GM19239 (cell line): ENCODE measurements at regions not wholly inside any gene's neighbourhood (a gene's known extent, or its start where the extent isn't known, plus 50 kb on each side); places are given as distances from the start of the nearest gene placed in this dataset.

Source experiments
- DNase-seq: peaks from one replicate; pipeline ENCODE4 v3.0.0; 2011; ENCODE audit warnings: low spot score; ENCODE audit not compliant: insufficient read length
- FAIRE-seq: peaks from 2 replicates; lab custom pipeline; 2011; peaks lifted over from hg19 to GRCh38; lab: Jason Lieb, UNC

GRCh38 chr9:121550041-121550440, 50.4 kb upstream of the GGTA1 start:
- DNase-seq (no peak), FAIRE-seq (no peak)

DNA sequence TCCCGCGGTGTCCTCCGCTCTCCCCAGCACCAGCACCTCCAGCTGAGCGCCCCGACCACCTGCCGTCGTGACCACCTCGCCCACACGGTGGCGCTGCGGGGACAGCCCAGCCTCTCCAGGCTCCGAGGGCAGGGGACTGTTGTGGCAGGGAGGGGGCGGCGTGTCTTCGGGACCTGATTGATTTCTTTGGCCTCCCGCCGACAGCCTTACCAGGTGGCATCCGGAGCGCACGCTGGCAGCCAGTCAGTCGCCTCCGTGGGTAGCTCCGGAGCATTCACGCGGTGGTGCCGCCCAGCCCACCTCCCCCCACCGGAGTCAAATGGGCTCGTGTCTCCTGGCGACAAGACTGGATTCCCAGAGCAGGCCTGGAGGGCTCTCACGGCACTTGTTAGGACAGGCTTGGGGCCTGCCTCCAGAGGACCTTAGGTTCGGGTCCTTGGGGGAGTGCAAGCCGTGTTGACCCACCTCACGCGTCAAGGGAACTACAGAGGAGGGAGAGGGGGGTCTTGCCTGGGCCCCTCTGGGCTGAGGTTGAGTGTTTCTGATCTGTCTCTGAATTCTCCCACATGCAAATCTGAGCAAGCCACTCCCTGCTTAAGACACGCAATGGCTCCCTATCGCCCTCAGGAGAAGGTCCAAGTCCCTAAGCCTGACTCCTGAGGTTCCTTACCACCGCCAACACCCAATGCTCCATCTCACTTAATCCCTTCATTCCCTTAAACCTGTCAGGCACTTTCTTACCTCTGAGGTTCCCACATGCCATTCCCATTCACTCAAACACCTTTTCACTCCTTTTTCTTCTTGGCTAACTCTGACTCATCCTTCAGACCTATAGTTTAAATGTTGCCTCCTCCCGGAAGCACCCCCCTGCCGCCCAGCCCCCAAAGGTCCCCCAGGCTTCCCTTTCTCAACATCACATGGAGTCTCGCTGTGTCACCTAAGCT, 51.2 kb upstream of the GGTA1 start:
- DNase-seq = peak; percentile 70
- FAIRE-seq = peak; percentile 80

- no peak for FAIRE-seq
- DNase-seq = no peak
These were observed 52.5 kb upstream of the GGTA1 start for GRCh38 chr9:121551985-121552753.

DNA sequence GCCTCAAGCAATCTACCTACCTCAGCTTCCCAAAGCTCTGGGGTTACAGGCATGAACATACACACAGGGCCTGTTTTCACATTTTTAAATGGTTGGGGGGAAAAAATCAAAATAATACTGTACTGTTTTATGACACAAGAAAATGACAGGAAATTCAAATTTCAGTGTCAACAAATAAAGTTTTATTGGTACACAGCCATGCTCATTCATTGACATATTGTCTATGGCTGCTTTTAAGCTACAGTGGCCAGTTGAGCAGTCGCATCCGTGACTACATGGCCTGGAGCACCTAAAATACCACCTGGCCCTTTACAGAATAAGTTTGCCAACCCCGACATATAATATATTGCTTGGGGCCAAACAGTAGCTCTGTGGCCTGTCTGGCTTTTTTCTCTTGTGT, 56.4 kb upstream of the GGTA1 start:
- DNase-seq (no peak), FAIRE-seq (no peak)

DNA sequence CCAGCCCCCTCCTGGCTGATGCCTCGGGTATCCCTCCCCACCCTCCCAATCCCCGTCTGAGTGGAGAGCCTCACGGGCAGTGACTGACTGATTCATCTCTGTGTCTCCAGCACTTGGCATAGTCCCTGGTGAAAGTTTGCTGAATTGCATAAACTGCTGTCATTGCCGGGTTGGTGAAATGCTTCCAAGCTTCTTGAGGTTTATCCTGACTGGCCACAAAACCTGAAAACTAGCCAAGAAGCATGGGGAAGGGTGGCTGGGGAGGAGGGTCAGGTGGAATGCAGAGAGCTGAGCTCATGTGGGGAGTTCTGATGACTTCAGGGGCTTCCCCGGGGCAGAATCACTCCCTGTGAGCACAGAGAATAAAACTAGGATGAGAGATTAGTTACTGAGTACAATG, 56.9 kb upstream of the GGTA1 start:
- DNase-seq (no peak), FAIRE-seq (no peak)

GRCh38 chr9:121557581-121558447, 58.2 kb upstream of the GGTA1 start:
- DNase-seq = no peak
- FAIRE-seq = no peak

DNA sequence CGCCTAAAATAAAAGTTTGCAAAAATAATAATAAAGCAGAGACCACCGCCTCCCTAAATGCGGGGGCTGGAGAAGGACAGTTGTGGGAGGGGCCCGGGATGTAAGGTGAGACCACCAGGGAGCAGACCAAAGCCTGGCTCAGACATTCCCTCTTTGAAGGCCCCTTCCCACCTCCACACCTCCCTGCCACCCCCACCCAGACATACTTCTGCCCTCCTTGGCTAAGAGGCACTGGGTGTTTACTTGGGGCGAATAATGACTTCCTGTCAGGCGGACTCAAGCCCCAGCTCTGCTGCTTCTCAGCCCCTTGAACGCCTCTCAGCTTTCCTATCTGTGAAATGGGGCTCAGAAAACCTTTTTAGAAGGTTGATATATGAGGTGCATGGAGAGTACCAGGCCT, 58.8 kb upstream of the GGTA1 start:
- DNase-seq (no peak), FAIRE-seq (no peak)

- FAIRE-seq (no peak), DNase-seq (no peak)
These were observed 59.5 kb upstream of the GGTA1 start for GRCh38 chr9:121559183-121559582.

GRCh38 chr9:121560921-121561320, 61.3 kb upstream of the GGTA1 start:
- DNase-seq (no peak), FAIRE-seq (no peak)

DNA sequence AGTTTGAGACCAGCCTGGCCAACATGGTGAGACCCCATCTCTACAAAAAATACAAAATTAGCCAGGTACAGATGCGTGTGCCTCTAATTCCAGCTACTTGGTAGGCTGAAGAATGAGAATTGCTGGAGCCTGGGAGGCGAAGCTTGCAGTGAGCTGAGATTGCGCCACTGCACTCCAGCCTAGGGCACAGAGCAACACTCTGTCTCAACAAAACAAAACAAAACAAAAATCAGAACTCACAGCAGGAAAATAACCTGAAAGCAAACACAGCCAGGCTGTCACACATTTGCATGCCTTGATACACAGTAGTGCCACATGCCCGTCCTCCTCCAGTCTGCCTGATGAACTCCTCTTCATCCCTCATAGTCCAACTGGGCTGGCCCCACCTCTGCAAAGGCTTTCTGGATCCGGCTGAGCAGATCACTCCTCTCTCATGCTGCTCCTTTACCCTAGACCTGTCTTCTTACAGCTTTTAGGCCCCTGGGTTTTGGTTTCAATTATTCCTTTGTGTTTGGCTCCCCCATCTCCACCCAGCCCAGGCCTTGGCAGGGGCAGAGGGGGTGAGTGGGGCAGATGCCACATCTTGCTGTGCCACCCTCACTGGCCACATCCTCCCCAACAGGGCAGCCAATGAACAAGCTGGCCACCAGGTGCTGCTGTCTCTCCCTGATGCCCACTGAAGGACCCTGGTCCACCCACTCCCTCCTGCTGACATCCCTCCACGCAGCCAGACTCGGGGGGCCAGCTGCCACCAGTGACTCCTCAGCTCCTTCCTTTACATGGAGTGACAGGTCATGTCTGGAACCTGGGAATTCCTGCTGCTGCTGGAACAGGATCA, 62.0 kb upstream of the GGTA1 start:
- no peak for FAIRE-seq

GRCh38 chr9:121562301-121562700, 62.7 kb upstream of the GGTA1 start:
- DNase-seq (no peak), FAIRE-seq (no peak)

More for the DNA sequence above, 62.0 kb upstream of the GGTA1 start:
- no peak for DNase-seq

GRCh38 chr9:121563425-121563824, 63.8 kb upstream of the GGTA1 start:
- no peak for FAIRE-seq
- DNase-seq = no peak

DNA sequence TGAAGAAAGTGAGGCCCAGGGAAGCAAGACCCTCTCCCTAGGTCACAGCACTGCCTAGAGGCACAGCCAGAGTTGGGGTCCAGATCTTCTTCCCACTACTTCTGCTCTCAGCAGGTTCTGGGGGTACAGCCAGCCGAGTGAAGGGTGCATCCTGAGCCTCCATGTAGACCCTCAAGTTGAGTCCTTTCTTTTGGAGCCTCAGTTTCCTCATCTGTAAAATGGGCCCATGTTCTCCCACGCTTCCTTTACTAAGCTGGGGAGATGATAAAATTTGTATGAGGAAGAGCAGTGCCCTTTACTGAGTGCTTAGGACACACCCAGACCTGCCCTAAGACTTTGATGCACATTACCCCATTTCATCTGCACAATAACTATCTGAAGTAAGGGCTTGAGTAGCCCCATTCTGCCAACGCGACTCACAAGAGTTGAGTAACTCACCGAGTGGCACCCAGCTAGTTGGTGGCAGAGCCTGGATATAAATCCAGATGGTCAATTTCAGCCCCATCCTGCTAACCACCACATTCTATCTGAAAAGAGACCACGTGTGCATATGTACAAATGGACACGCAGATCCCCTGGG, 64.3 kb upstream of the GGTA1 start:
- FAIRE-seq (no peak), DNase-seq (no peak)

GRCh38 chr9:121564504-121565260, 65.0 kb upstream of the GGTA1 start:
- DNase-seq (no peak), FAIRE-seq (no peak)

GRCh38 chr9:121566481-121567465, 67.1 kb upstream of the GGTA1 start:
- DNase-seq = no peak
- no peak for FAIRE-seq

- FAIRE-seq = no peak
- DNase-seq = no peak
These were observed 68.1 kb upstream of the GGTA1 start for GRCh38 chr9:121567500-121568342.
